Stimulated activated naive CD8-positive, alpha-beta T cell treated with anti-CD3 and anti-CD28 coated beads, Interleukin-15, Interleukin-2, amounts not matched to agents 100 ng/mL and 50 ng/mL, for 24 hours (primary cell): ENCODE measurements at regions not wholly inside any gene's neighbourhood (a gene's known extent, or its start where the extent isn't known, plus 50 kb on each side); places are given as distances from the start of the nearest gene placed in this dataset.

Experiments used
- H3K27ac Mint-ChIP-seq: one replicate; pipeline ENCODE4 v1.8.0; 2021; ENCODE audit warnings: mild to moderate bottlenecking, mixed read lengths
- H3K27me3 Mint-ChIP-seq: one replicate; pipeline ENCODE4 v1.8.0; 2021; ENCODE audit warnings: mixed read lengths
- H3K36me3 Mint-ChIP-seq: one replicate; pipeline ENCODE4 v1.8.0; 2021; ENCODE audit warnings: low read depth, mixed read lengths
- H3K4me1 Mint-ChIP-seq: one replicate; pipeline ENCODE4 v1.8.0; 2021; ENCODE audit warnings: low read depth, mixed read lengths
- H3K4me3 Mint-ChIP-seq: one replicate; pipeline ENCODE4 v1.8.0; 2021; ENCODE audit warnings: mild to moderate bottlenecking, mixed read lengths
- H3K9me3 Mint-ChIP-seq: one replicate; pipeline ENCODE4 v1.8.0; 2021; ENCODE audit warnings: mixed read lengths

DNA sequence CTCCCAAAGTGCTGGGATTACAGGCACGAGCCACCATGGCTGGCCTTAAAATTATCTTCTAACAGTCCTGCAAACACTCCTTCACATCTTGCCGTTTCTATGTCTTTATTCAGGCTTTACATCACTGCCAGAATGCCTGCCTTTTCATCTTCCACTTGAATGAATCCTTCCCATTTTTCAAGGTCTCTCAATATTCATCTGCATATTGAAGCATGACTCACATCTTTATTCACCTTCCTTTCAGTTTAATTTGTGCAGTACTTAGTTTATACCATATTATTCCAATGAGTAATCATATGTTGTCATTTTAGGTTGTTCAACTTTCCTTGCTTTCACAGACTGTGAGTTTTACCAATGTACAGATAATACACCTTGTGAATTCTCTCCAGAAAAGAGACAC is 510.1 kb upstream of the PIK3C3 start:
- H3K27ac Mint-ChIP-seq: no peak overlapping the region
- H3K4me1 Mint-ChIP-seq: no peaks in the 10 kb centered on the region
- H3K36me3 Mint-ChIP-seq: no peaks in the 10 kb centered on the region
- H3K9me3 Mint-ChIP-seq: peaks cover 23% of the 10 kb centered on the region
- no peaks in the 10 kb centered on the region for H3K27me3 Mint-ChIP-seq
- H3K4me3 Mint-ChIP-seq: no peak overlapping the region

- Mint-ChIP-seq H3K27me3 (no peaks in the 10 kb centered on the region), H3K4me3 (no peak overlapping the region), H3K9me3 (peaks cover 3% of the 10 kb centered on the region), H3K4me1 (no peaks in the 10 kb centered on the region), H3K27ac (no peak overlapping the region), H3K36me3 (no peaks in the 10 kb centered on the region)
Measured at GRCh38 chr18:41436772-41437171, 518.3 kb upstream of the PIK3C3 start.

DNA sequence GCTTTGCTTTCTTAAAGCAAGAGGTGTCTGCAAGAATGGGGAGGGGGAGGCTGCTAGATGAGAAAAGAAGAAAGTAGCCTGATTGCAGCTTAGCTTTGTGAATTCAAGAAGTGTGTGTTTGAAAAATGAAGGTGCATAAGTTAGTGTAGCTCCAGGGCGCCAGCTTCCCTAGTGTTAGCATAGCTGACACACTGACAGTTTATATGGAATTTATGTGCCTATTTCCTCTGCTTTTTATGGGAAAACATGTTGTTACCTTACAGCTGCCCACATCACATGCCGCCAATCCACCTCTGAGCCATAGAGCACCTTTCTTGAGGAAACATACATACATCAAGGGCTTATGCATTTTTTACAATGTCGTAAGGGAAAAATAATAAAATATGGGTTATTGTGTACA is 536.4 kb upstream of the PIK3C3 start:
- no peak overlapping the region for H3K4me3 Mint-ChIP-seq
- no peak overlapping the region for H3K27ac Mint-ChIP-seq
- peaks cover 6% of the 10 kb centered on the region for H3K9me3 Mint-ChIP-seq
- no peaks in the 10 kb centered on the region for H3K4me1 Mint-ChIP-seq
- no peaks in the 10 kb centered on the region for H3K36me3 Mint-ChIP-seq
- no peaks in the 10 kb centered on the region for H3K27me3 Mint-ChIP-seq

- no peaks in the 10 kb centered on the region for H3K4me1 Mint-ChIP-seq
- no peak overlapping the region for H3K4me3 Mint-ChIP-seq
- no peaks in the 10 kb centered on the region for H3K36me3 Mint-ChIP-seq
- peaks cover 12% of the 10 kb centered on the region for H3K9me3 Mint-ChIP-seq
- H3K27ac Mint-ChIP-seq: no peak overlapping the region
- no peaks in the 10 kb centered on the region for H3K27me3 Mint-ChIP-seq
Measured at GRCh38 chr18:41416044-41416443, 539.0 kb upstream of the PIK3C3 start.

DNA sequence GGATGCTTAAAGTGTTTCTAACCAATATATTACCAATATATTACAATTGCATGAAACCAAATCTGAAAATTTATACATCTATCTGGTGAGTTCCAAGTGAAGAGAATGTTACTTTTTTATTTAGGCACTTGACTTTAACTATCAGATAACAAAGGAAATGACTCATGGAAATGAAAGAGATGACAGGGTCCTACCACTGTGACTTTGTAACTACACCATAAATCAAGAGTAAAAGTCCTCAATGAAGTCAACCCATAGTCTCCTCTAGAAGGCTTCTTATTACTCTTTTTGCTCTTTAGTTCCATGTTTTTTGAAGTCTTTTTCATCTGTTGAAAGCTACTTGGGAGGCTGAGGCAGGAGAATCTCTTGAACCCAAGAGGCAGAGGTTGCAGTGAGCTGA is 545.0 kb upstream of the PIK3C3 start:
- H3K9me3 Mint-ChIP-seq: peaks cover 19% of the 10 kb centered on the region
- H3K27ac Mint-ChIP-seq: no peak overlapping the region
- no peaks in the 10 kb centered on the region for H3K27me3 Mint-ChIP-seq
- H3K36me3 Mint-ChIP-seq: no peaks in the 10 kb centered on the region
- H3K4me3 Mint-ChIP-seq: no peak overlapping the region
- no peaks in the 10 kb centered on the region for H3K4me1 Mint-ChIP-seq

DNA sequence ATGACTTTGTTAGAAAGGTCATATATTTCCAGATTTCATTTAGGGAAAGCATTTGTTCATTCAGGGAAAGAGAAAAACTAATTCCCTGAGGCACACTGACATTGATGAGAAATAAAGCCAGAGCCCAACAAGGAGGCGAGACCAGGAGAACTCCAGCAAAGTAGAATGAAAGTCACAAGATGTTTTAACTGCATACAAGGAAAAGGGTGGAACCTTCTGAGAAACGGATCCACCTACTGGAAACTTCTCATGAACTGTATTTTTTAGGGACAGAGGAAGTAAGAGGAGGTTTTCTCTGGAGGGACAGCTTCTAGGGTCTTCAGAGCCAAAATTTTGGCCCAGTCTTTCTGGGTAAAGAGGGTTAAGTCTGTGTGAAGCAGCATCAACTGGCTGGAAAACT is 548.2 kb upstream of the PIK3C3 start:
- H3K27ac Mint-ChIP-seq: no peak overlapping the region
- no peaks in the 10 kb centered on the region for H3K36me3 Mint-ChIP-seq
- H3K27me3 Mint-ChIP-seq: no peaks in the 10 kb centered on the region
- peaks cover 13% of the 10 kb centered on the region for H3K9me3 Mint-ChIP-seq
- no peak overlapping the region for H3K4me3 Mint-ChIP-seq
- H3K4me1 Mint-ChIP-seq: no peaks in the 10 kb centered on the region

DNA sequence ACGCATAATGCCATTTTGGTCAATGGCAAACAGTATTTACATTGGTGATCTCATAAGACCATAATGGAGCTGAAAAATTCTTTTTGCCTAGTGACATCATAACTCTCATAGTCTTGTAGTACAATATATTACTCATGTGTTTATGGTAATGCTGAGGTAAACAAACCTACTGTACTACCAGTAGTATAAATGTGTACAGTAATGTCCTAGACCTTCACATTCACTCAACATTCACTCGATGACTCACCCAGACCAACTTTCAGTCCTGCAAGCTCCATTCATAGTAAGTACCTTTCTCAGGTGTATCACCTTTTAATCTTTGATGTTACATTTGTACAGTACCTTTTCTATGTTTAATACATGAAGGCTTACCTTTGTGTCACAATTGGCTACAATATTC is 558.2 kb upstream of the PIK3C3 start:
- Mint-ChIP-seq H3K27ac (no peak overlapping the region), H3K9me3 (peaks cover 5% of the 10 kb centered on the region), H3K27me3 (no peaks in the 10 kb centered on the region), H3K4me1 (no peaks in the 10 kb centered on the region), H3K4me3 (no peak overlapping the region), H3K36me3 (no peaks in the 10 kb centered on the region)

DNA sequence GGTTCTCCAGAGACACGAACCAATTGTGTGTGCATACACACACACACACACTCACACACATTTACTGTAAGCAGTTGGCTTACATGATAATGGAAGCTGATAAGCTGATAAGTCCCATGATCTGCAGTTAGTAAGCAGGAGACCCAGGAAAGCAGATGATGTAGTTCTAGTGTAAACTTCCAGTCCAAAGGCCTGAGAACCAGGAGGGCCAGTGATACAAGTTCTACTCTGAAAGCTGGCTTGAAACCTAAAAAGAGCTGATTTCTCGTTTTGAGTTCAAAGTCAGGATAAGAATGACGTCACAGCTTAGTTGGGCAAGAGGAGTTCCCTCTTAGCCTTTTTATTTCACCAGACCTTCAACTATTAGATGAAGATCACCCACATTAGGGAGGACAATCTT is 558.8 kb upstream of the PIK3C3 start:
- Mint-ChIP-seq H3K4me1 (no peaks in the 10 kb centered on the region), H3K27me3 (no peaks in the 10 kb centered on the region), H3K4me3 (no peak overlapping the region), H3K9me3 (peaks cover 5% of the 10 kb centered on the region), H3K27ac (no peak overlapping the region), H3K36me3 (no peaks in the 10 kb centered on the region)

DNA sequence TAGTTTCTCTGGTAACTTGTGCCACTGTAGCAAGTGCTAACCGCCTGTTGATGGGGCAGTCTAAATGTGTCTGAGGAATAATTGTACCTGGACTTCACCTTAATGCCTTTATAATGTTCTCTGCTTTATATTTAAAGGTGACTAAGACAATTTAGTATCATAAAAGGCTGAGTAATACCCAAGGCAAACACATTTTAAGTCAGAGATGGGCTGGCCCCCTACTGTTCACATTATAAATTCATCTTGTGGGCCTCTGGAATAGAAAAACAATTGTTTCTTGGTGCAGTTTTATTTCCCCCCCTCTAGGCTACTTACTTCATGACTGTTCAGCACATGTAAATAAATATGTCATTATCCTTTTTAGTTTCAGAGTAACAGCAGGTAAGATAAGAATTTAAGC is 559.3 kb upstream of the PIK3C3 start:
- peaks cover 5% of the 10 kb centered on the region for H3K9me3 Mint-ChIP-seq
- no peaks in the 10 kb centered on the region for H3K27me3 Mint-ChIP-seq
- H3K4me3 Mint-ChIP-seq: no peak overlapping the region

GRCh38 chr18:41391616-41392595 is 563.1 kb upstream of the PIK3C3 start:
- Mint-ChIP-seq H3K27me3 (no peaks in the 10 kb centered on the region), H3K4me3 (no peak overlapping the region), H3K9me3 (peaks cover 5% of the 10 kb centered on the region), H3K27ac (no peak overlapping the region), H3K4me1 (no peaks in the 10 kb centered on the region), H3K36me3 (no peaks in the 10 kb centered on the region)

More for the DNA sequence above, 559.3 kb upstream of the PIK3C3 start:
- Mint-ChIP-seq H3K4me1 (no peaks in the 10 kb centered on the region), H3K36me3 (no peaks in the 10 kb centered on the region), H3K27ac (no peak overlapping the region)

- Mint-ChIP-seq H3K9me3 (peaks cover 3% of the 10 kb centered on the region), H3K4me3 (no peak overlapping the region), H3K36me3 (no peaks in the 10 kb centered on the region)
Measured at GRCh38 chr18:41390309-41390708, 564.7 kb upstream of the PIK3C3 start.

DNA sequence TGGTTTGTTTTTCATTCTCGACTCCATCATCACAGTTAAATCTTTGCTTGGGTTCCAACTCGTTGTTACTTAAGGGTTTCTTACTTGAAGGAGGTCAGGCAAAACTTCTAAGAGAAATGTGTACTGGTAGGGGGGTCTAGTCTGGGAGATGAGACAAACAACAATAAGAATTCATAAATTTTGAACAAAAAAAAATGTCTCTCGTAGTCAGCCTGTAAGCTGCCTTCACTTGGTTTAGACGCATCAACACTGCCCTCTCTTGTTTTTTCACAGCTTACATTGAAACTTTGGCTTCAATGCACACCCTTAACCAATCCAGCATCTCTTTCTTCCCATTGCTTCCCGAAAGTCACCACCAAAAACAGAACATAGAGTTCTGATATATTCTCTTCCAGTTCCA is 576.4 kb upstream of the PIK3C3 start:
- Mint-ChIP-seq H3K36me3 (no peaks in the 10 kb centered on the region), H3K4me3 (no peak overlapping the region), H3K4me1 (no peaks in the 10 kb centered on the region), H3K9me3 (peaks cover 4% of the 10 kb centered on the region), H3K27ac (no peak overlapping the region), H3K27me3 (no peaks in the 10 kb centered on the region)

More at GRCh38 chr18:41390309-41390708, 564.7 kb upstream of the PIK3C3 start:
- no peak overlapping the region for H3K27ac Mint-ChIP-seq
- no peaks in the 10 kb centered on the region for H3K4me1 Mint-ChIP-seq
- no peaks in the 10 kb centered on the region for H3K27me3 Mint-ChIP-seq

- Mint-ChIP-seq H3K27me3 (no peaks in the 10 kb centered on the region), H3K4me1 (no peaks in the 10 kb centered on the region), H3K9me3 (peaks cover 4% of the 10 kb centered on the region), H3K36me3 (no peaks in the 10 kb centered on the region), H3K27ac (no peak overlapping the region), H3K4me3 (no peak overlapping the region)
Measured at GRCh38 chr18:41373612-41374011, 581.4 kb upstream of the PIK3C3 start.

DNA sequence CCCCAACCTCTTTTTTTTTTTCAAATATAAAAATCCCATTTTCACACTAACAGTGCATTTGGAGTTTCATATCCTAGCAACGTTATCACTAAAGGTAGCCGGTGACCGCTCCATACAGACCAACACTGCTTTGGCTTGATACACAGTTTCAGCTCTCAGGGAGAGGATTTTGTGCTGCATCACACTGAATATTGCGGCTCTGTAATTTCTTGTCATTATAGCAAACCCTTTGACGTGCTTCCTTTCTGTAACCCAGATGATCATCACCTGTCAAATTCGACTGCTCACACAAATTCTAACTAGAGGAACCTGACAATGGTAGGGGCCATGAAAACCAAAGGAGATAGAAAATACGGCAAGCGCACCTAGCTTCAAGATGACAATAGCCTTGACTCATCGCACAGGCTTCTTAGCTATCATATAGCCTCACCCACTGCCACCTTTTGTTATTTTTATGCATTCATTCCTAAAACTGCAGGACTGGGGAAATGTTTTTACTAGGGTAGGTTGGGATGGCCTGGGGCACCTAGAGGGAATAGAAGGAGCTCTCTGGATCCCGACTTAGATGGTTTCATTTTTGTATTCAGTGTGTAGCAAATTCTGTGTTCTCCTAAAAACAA is 582.9 kb upstream of the PIK3C3 start:
- no peak overlapping the region for H3K4me3 Mint-ChIP-seq
- H3K36me3 Mint-ChIP-seq: no peaks in the 10 kb centered on the region
- H3K27ac Mint-ChIP-seq: no peak overlapping the region
- peaks cover 8% of the 10 kb centered on the region for H3K9me3 Mint-ChIP-seq
- H3K4me1 Mint-ChIP-seq: no peaks in the 10 kb centered on the region
- no peaks in the 10 kb centered on the region for H3K27me3 Mint-ChIP-seq

GRCh38 chr18:41371156-41372045 is 583.6 kb upstream of the PIK3C3 start:
- no peak overlapping the region for H3K4me3 Mint-ChIP-seq
- H3K27ac Mint-ChIP-seq: no peak overlapping the region
- peaks cover 8% of the 10 kb centered on the region for H3K9me3 Mint-ChIP-seq
- no peaks in the 10 kb centered on the region for H3K4me1 Mint-ChIP-seq
- no peaks in the 10 kb centered on the region for H3K36me3 Mint-ChIP-seq
- H3K27me3 Mint-ChIP-seq: no peaks in the 10 kb centered on the region
